HG02970 (cell line): ENCODE measurements at regions not wholly inside any gene's neighbourhood (a gene's known extent, or its start where the extent isn't known, plus 50 kb on each side); places are given as distances from the start of the nearest gene placed in this dataset.

ENCODE experiments used
- ATAC-seq: cut with Tn5 transposase; IDR thresholded peaks from one replicate; pipeline ENCODE4 v1.9.1; 2021; ENCODE audit warnings: mild to moderate bottlenecking, moderate library complexity, moderate number of reproducible peaks; ENCODE audit not compliant: unreplicated experiment, low FRiP score

DNA sequence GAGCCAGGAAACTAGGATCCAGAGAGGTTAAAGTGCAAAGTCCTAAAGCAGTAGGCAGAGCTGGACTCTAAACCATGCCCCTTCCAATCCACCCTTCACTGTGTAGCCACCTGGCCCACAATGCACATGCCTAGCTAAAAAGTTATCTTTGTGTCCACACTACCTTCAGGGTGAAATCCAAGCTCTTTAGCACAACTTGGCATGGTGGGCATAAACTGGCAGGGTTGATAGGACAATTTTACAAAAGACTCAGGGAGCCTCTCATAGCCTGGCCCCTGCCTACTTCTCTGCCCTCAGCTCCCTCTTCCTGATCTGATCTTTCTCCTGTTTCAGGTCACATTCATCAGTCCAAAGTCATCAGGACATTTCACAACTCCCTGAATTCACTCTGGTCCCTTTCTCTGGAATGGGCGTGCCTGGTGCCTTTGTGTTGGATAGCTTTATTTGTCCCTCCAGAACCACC, 513.9 kb downstream of the OMA1 start:
- no peak for ATAC-seq

DNA sequence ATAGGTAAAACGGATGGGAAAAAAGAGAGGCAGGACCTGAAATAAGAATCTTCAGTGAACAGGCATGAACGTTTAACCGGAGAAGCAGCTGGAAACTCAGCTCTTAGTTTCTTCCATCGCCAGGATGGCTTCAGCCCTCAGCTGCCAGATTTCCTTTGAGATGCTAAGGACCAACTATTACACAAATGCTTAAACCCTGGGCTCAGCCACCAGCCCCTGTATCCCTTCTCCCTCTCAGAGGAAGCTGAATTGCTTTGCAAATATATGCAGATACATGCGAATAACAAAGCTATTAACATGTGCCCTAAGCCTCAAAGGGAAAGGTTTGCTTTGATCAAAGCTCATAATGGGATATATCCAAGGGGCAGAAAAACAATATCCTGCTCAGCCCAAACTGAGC, 515.1 kb downstream of the OMA1 start:
- ATAC-seq = no peak

DNA sequence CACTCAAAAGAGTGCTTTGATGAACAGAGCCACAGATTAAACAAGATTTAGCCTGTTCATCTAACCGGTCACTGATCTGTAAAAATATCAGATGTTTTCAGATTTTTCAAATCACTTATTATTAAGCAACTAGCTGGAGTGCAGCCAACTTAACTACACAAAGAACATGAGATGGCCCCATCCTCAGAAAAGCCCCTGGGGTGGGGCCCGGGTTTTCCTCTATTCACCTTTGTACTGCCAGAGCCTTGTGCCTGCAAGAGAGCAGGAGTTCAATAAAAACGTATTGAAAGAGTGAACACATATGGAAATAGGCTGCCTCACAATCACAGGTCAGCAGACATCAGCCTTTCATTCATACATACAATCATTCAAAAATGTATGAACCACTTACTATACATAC, 516.1 kb downstream of the OMA1 start:
- no peak for ATAC-seq

DNA sequence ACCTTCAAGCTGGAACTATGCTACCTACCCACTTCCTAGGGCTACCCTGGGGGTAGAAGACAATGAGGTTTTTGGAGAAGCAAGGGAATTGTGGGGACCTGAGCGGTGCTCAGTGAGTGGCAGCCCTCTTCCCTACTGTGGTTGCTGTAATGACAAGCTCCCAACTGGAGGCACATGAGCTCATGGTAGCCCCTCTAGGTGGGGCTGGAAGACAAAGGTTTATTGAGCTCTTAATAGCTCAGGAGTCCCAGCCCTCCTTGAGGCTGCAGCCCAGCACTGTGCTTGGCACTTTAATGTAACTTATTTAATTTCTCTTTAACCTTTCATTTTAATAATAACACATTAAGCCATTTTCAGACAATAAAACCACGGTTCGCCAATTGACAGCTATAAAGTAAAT, 528.9 kb downstream of the OMA1 start:
- no peak for ATAC-seq

DNA sequence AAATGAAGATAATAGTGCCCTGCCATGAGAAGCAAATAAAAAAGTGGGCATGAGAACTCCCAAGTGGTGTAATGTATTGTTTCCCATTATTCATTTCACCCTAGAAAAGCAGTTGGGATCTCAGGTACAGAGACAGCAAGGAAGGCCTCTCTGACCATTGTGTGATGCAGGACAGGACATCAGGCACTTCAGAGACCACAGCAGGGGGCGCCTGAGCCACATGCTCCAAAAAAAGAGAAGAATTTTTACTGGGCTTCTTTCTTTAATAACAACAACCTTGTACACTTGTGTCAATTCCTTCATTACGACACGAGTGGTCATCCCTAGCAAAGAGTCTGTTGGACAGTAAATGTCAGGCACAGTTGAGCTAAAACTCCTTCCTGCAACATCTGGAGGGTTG, 533.3 kb downstream of the OMA1 start:
- no peak for ATAC-seq

DNA sequence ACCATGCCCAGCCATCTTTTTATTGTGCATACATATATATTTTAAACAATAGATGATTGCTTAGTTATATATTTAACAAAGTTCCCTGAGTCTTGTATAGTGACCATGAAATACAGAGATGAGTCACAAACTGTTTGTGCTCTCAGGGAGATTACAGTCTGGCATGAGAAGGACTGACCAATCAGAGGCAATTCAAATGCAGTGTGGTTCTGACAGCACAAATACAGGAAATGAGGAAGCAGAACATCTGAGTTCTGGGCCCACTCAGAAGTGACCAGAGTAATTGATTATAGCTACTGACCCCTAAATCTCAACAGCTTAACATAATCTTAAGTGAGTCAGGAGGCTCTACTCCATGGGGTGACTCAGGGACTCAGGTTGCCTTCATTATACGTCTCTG, 534.5 kb downstream of the OMA1 start:
- no peak for ATAC-seq

DNA sequence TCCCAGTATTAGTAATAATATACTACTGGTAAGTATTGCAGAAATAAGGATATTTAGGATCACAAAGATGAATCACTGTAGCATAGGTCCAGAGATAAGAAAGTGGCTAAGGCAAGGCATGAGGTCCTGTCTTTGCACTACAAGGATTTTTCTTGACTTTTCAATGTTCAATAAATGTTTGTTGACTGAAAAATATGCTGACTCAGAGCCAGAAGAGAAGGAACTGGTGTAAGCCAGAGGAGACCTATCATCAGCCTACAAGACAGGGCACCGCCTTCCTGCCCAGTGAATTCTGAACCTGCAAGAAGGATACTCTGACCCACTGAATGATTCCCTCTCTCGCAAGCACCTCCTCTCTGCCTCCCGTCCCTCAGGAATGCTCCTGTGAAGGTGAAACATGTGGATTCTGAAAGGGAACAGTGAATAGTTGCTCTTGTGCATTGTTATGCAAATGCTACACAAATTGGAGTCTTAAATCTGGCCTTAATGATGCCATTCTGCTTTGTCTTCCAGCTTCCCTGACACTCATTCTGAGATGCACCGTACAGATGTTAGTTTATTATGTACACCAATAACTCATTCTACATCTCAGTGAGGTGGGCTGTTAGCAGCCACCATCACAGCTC, 540.0 kb downstream of the OMA1 start:
- ATAC-seq = no peak

DNA sequence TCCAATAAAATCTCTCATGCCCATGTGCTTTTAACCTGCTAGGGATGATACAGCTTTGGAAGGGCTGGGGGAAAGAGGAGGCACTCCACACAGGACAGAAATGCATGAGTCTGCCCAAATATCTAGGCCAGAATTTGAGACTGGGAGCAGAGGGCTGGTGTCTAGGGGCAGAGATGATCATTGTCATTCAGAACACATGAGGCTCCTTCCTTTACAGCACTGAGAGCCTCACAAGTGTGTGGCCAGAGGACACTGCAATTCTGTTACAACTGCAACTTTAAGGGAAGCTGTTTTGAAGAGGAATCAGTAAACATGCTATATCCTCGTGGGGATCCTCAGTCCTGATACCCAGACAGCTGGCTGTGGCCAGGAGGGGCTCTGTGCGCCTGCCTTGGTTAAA, 541.3 kb downstream of the OMA1 start:
- ATAC-seq = no peak

DNA sequence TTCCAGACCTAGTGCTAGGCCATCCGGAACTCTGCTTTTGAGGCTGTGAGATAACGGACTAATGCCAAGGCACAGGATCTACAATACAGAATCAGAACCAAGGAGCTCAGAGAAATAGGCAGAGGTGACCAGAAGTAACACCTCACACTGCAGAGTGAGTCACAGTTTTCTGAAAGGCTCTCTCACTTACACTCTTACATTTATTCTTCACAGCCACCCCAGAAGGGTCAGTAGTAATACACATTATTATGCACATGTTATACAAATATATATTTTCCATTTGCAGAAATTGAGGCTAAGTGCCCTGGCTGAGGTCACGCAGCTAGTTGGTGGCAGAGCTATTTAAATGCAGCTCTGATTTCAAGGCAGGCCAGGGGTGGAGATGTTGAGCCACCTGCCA, 542.5 kb downstream of the OMA1 start:
- ATAC-seq = no peak

DNA sequence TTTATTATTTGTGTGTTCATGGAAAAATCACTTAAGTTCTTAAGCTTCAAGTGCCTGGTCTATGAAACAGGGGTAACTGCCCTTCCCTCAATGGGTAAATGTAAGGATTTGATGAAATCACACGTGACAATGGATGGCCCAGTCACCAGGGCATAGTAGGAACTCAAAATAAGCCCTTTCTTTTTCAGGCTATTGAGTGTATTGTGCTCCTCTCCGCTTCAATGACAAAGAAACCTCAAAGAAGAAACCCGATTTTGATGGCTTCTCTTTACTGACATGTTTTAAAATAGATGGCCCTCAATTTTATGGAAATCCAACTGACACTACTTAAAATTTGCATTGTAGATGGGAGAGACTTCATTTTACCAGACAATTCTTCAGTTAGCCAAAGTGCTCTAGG, 543.5 kb downstream of the OMA1 start:
- ATAC-seq = no peak

DNA sequence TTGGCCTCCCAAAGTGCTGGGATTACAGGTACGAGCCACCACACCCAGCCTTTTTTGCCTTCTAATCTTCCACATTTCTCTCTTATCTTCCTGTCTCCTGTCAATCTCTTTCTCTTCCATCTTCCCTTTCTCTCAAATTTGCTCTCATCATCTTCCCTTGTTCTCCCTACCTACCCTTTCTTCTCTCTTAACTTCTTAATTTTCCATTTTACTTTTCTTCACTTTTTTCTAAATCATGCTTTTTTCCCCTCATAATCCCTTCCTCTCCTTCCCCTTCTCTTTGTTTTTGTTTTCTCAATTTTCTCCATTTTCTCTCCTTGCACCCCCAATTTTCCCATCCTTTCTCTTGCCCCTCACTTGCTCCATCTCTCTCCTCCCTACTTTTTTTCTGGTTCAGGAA, 545.7 kb downstream of the OMA1 start:
- ATAC-seq = no peak

DNA sequence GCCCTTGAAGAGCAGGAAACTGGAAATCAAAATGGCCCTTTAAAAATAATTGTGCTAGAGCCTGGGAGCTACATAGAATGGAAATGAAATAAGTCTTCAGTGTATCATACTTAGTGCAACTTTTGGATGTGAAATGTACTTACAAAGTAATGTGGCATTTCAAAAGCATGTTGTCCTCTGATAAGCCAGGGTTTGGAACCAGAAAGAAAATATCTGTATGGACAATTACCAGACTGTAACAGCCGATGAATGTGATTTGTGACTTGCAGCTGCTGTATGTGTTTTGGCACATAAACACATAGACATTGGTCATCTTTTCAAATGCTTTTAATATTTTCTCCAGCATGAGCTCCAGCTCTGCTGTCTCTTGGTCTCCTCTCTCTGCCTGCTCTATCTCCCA, 546.4 kb downstream of the OMA1 start:
- no peak for ATAC-seq

DNA sequence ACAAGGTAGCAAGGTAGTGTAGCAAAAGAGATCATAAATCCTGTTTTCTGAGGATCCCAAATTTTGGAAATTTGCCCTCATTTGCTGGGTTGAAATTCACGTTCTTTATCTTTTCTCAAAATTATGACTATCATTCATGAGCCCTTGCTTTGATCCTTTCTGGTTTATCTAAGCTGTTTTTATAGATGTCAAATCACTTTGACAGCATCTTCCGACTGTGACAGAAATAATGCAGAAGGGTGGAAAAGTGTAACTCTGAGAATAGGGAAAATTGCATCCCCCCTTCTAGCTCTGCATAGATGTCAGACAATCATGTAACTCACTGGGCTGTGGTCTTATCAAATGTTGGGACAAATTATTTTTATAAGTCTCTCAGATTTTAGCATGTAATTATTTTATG, 550.1 kb downstream of the OMA1 start:
- ATAC-seq = no peak

DNA sequence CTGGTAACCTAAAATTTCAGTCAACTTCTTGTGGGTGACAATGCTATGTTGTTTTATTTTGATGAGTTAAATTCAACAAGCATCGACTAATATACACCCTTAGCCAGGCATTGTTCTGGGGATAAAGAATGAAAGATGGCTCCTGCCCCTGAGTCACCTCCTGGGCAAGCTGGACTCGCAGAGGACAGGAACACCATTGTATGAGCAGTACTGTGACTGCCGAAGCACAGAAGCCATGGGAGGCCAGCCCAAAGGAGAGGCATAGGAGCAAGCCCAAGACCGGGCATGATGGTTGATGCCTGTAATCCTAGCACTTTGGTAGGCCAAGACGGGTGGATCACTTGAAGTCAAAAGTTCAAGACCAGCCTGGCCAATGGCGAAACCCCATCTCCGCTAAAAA, 555.2 kb downstream of the OMA1 start:
- ATAC-seq = no peak

DNA sequence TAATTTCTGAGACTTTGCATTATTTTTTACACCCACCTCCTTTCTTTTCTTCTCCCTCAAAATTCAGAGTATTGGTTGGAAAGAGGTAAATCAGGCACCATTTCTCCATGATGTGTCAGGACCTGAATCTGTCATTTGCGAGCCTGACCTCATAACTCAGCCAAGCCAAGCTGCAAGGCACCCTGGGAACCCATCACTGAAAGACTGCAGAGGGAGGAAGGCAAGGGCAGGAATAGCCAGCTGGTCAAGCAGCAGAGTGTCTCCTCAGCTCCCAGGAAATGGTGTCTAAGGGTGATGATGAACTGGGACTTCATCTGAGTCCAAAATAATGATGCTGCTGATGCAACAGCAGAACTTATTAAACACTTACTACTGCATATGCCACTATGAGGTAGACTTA, 556.6 kb downstream of the OMA1 start:
- ATAC-seq = no peak

DNA sequence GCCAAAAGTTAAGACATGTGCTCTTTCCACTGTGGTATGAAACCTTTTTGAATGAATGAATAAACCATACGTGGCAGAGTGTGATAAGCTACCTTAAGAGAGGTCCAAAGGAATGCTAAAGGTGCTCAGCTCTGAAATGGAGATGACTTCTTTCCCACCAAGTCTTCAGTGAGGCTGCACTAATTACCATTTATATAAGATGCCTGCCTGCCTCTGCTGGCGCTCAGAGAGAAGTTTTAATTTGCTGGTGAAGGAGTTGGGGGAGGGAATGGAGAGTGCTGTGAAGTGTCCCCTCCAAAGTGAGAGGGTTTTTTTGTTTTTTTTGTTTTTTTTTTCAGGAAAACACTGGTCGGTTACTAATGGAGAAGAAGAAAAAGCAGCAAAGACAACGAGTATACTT, 559.0 kb downstream of the OMA1 start:
- ATAC-seq = no peak

DNA sequence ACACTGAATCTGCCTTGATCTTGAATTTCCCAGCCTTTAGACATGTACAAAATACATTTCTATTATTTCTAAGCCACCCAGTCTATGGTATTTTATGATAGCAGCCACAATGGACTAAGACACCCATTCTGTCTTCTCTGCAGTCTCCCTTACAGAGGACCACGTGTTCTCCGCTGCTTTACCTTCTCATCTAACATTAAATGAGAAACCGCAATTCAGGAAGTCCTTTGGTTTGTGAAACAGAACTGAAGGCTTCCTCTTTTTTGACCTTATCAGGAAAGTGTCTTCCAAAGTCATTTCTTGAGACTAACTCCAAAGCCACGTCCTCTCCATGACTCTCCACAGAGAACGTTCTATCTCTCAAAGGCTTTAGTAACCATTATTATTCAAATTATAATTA, 560.1 kb downstream of the OMA1 start:
- peak; percentile 59 for ATAC-seq

DNA sequence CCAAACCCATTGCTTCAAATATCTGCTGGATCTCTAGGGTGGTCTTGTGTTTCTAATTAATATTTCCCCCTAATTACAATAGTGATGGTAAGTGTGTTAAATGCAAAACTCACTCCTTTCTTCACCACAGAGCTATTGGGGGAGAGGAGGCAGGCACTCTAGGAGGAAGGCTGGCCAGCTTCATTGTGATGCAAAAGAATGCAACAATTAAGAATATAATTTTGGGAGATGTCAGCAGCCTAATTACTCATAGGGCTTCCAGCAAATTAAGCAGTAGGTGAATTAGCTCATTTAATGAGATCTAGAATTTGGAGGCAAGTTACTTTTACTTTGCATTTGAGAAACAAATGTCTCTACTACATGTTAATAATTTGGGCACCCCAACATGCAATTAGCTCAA, 560.4 kb upstream of the DAB1 start:
- no peak for ATAC-seq

DNA sequence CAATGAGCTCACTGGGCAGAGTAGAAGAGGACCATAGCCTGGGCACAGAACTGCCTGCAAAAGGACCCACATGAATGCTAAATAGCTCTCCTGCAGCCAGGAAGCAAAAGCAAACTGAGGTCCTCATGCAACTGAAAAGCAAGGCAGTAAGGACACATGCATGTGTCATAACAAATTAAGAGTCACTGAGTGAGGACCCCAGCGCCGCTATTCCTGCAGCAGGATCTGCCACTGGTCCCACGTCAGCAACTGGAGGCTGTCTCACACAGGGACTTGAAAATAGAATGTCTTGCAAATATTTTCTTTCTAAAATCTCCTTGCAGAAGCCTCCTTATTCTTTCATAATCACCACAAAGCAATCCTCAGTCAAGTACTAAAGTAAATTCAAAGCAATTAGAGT, 559.6 kb upstream of the DAB1 start:
- no peak for ATAC-seq

DNA sequence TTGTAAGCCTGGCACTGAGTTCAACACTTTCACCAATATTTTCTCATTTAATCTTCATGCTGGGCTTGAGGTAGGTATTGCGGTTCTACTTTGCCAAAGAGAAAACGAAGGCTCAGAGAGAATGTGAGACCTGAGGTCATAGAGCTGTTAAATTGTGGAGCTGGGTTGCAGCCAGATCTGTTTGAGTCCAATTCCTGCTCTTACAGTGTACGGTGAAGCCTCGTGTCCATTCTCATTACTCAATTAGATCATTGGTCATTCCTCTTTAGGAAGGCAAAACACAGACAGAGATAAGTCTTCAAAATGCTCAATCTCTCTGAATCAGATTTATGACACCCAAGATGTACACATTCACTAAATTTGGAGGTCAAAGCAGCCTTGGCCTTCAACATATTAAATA, 559.0 kb upstream of the DAB1 start:
- ATAC-seq = no peak

DNA sequence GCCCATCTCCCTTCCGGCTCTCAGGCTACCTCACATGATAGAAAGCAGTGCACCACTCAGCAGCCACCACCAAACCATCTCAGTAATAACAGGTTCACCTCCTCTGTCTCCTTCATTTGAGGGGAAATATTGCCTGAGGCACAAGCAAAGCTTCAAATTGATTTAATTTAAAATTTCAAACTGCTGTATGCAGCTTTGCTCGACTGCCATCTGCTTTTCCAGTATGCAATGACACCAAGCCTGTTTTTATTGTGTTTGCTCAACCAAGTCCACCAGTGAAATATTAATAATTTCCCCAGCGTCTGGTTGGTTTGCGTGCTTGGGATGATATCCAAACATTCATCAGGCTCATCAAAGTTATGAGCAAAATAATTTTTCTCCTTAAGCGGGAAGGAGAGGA, 552.4 kb upstream of the DAB1 start:
- no peak for ATAC-seq

DNA sequence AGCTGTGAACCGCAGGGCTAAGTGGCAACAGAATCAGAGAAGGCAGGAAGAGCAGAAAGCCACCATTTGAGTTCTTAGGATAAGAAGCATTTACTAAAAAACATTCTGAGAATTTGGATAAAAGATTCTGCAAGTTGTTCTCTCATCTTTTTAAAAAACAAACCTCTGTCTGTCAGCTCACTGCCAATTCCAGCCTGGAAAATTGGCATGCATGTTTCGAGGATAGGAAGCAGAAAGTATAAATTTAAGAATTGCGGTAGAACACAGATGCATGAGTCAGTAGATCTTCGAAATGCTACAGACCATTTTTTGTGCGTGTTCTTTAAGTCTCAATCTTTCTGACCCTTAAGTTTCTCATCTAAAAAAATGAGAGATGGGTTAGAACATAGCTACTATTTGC, 544.5 kb upstream of the DAB1 start:
- no peak for ATAC-seq

DNA sequence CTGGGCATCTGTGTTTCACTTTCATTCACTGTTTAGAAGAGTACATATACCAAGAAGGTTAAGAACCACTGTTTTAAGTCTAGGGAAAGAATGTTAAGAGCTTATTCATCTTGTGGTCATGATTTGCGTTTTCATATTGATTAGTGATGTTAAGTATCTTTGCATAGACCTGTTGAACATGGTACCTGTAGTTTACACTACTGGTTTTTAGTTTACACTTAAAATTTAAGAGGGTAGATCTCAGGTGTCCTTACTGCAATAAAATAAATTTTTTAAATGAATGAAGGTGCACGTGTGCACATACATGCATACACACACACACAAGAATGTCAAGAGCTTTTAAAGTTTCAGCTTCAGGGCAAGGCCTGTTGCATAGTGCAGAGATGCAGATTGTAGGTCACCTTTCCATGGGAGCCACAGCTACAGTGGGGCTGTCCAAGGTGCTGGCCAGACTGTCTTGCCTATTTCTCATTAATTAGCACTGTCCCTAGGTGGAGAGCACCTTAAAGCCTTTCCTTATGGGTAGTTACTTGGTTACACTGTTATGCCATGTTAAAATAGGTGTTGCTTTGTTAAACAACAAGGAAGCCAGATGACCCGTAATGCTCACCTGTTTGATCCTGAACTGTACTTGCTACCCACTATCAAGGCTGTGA, 543.0 kb upstream of the DAB1 start:
- no peak for ATAC-seq
